Choroid plexus epithelial cell (primary cell): ENCODE measurements at regions not wholly inside any gene's neighbourhood (a gene's known extent, or its start where the extent isn't known, plus 50 kb on each side); places are given as distances from the start of the nearest gene placed in this dataset.

Experiments used
- DNase-seq: peaks from one replicate; pipeline ENCODE4 v3.0.0-alpha.2; 2010; ENCODE audit warnings: low read depth
- H3K4me3 ChIP-seq: 2 replicates; pipeline ENCODE4 v1.5.1; 2011; ENCODE audit warnings: low read depth, mild to moderate bottlenecking, control low read depth, low read length, moderate library complexity
- TF ChIP-seq, protein P1 (sequence below): conservative IDR thresholded peaks from 2 replicates; pipeline ENCODE4 v1.5.1; 2011; ENCODE audit warnings: low read depth, mild to moderate bottlenecking, control low read depth, inconsistent platforms, low read length, moderate library complexity

- H3K4me3 ChIP-seq: no peak overlapping the region
- TF ChIP-seq, protein P1, sequence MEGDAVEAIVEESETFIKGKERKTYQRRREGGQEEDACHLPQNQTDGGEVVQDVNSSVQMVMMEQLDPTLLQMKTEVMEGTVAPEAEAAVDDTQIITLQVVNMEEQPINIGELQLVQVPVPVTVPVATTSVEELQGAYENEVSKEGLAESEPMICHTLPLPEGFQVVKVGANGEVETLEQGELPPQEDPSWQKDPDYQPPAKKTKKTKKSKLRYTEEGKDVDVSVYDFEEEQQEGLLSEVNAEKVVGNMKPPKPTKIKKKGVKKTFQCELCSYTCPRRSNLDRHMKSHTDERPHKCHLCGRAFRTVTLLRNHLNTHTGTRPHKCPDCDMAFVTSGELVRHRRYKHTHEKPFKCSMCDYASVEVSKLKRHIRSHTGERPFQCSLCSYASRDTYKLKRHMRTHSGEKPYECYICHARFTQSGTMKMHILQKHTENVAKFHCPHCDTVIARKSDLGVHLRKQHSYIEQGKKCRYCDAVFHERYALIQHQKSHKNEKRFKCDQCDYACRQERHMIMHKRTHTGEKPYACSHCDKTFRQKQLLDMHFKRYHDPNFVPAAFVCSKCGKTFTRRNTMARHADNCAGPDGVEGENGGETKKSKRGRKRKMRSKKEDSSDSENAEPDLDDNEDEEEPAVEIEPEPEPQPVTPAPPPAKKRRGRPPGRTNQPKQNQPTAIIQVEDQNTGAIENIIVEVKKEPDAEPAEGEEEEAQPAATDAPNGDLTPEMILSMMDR: no peak
- no peak for DNase-seq
These were observed 178.4 kb downstream of the RPLP1 start for GRCh38 chr15:69631005-69631404.

GRCh38 chr15:69631978-69632377, 179.4 kb downstream of the RPLP1 start:
- TF ChIP-seq, protein P1: no peak
- H3K4me3 ChIP-seq: no peak overlapping the region
- no peak for DNase-seq

DNA sequence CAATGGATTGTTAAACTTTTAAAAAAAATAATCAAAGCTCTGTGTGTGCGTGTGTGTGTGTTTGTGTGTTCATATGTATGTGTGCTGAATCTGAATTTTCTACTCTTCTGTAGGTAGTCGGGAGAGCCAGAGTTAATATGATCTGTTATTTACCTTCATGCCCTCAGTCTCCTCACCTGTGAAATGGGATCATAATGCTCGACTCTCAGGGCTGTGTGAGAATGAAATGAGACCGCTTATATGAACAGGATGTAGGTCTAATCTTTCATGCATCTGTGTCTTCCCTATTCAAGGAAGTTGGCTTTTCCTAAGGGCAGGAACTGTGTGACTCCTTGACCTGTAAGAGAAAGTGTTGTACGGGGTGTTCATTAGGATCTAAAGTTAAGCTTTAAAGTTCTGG, 182.2 kb downstream of the RPLP1 start:
- TF ChIP-seq, protein P1: no peak
- H3K4me3 ChIP-seq: no peak overlapping the region
- DNase-seq: no peak

DNA sequence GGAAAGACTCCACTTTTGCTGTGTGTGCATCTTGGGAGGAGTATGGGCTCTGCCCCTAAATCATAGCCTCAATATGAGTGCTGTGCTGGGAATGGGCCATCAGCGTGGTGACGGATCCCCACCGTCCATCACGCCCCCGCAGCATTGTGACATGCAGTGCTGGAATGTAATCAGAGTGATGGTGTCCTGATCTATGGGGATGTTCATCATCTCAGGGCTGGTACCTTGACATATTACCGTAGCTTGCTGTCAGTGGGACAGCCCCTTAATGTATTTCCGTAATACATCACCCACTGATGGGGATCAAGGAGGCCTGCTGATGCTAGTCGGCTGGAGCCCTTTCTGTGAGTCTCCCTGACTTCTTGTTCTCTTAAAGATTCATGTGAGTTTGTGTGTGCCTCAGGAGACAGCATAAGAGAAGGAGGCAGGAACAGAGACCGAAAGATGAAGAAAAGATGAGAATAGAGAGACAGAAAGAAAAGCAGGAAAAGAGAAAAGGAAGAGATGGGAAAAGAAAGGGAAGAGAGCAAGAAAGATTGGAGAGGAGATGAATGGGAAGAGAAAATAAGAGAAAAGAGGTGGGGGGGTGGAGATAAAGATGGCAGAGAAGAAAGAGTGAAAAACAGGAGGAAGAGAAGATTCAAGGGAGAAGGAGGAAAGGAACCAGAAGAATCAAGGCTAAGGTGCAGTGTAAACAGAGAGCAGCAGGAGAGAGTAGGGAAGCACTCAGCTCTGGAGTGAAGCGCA, 183.7 kb downstream of the RPLP1 start:
- no peak for DNase-seq
- TF ChIP-seq, protein P1: no peak
- H3K4me3 ChIP-seq: no peak overlapping the region

- no peak for DNase-seq
- H3K4me3 ChIP-seq: no peak overlapping the region
- TF ChIP-seq, protein P1: no peak
These were observed 185.2 kb downstream of the RPLP1 start for GRCh38 chr15:69637818-69638217.

GRCh38 chr15:69643476-69643875, 190.9 kb downstream of the RPLP1 start:
- H3K4me3 ChIP-seq: no peak overlapping the region
- TF ChIP-seq, protein P1: no peak
- no peak for DNase-seq

DNA sequence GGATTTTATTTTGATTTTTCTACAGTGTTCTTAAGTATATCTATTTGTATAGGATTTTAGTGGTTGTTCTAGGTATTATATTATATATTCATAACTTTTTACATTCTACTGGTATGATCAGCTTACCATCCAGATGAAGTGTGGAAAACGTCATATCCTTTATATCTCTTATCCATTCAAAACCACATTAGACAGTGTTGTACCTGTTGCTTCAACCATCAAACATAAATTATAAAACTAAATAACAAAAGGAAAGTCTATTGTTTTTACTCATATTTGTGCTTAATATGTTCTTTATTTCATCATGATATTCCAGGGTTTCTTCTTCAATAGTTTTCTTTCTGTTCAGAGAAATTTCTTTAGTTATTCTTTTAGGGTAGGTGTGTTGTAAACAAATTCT, 191.4 kb downstream of the RPLP1 start:
- TF ChIP-seq, protein P1: no peak
- no peak overlapping the region for H3K4me3 ChIP-seq
- DNase-seq: no peak
